Ovary (tissue), 7 donors: ENCODE measurements at regions not wholly inside any gene's neighbourhood (a gene's known extent, or its start where the extent isn't known, plus 50 kb on each side); places are given as distances from the start of the nearest gene placed in this dataset.

Source experiments
- DNase-seq, 5 donors: peaks; one replicate each; pipeline ENCODE4 v3.0.0-alpha.2; 2019 to 2020
- H3K27ac ChIP-seq, 2 donors: fragments of 200-600 bp; one replicate each; pipeline versions ENCODE4 v1.5.1 to v1.8.0; 2019 to 2022
- H3K27me3 ChIP-seq: fragments of 200-600 bp; one replicate; pipeline ENCODE4 v1.8.0; 2022
- H3K36me3 ChIP-seq: fragments of 200-600 bp; sonication (generic); one replicate; pipeline ENCODE4 v1.5.1; 2019
- H3K4me1 ChIP-seq: one replicate; pipeline ENCODE4 v1.8.1; 2013; ENCODE audit warnings: mild to moderate bottlenecking, moderate library complexity; ENCODE audit not compliant: insufficient read depth
- H3K4me3 ChIP-seq: fragments of 200-600 bp; sonication (generic); one replicate; pipeline ENCODE4 v1.5.1; 2017
- H3K9me3 ChIP-seq, 2 donors: fragments of 200-600 bp in 1 of 2; sonication (generic) in 1 of 2; one replicate each; pipeline versions ENCODE4 v1.5.1 to v1.8.1; 2013 to 2019; ENCODE audit warnings: mild to moderate bottlenecking in 1 of 2, moderate library complexity in 1 of 2
- CTCF ChIP-seq, 3 donors: fragments of 450-650 bp in 2 of 3; fragments of 200-600 bp in 1 of 3; IDR thresholded peaks; one replicate each; pipeline versions ENCODE4 v1.5.1 to v1.8.0; 2016 to 2022; ENCODE audit warnings: antibody characterized with exemption in 3 of 3, mild to moderate bottlenecking in 1 of 3
- EP300 ChIP-seq: sonication (generic); formaldehyde crosslinking; IDR thresholded peaks from one replicate; pipeline ENCODE4 v1.6.1; 2017; ENCODE audit warnings: antibody characterized with exemption
- POLR2A ChIP-seq: fragments of 450-650 bp; IDR thresholded peaks from one replicate; pipeline ENCODE4 v1.6.1; 2017; ENCODE audit warnings: antibody characterized with exemption, mild to moderate bottlenecking, moderate library complexity
- WGBS, 3 donors: extraction: QIAGEN DNeasy Blood & Tissue Kit in 1 of 3; methylation state at CpG; one replicate each; pipeline versions ENCODE4 v1.1.5 to v1.1.7; 2013 to 2017; 5-methylcytosine and 5-hydroxymethylcytosine counted together
- intact Hi-C, 4 donors: fragments of 100-400 bp; cut with DNase I; formaldehyde crosslinking; loops; one replicate each; pipeline versions ENCODE4 v1.11.0 to v1.15.1; 2022 to 2023
- donor health status: DM: no; HTN: no; CAD: no; lungs with moderate emphysema.
- donor health status: DM: no; HTN: no; CAD: no.
- donor health status: Bipolar disorder and iron deficiency.
- donor health status: DM: no; HTN: no; CAD: no.
- donor health status: DM: yes; HTN: yes; CAD: no.

DNA sequence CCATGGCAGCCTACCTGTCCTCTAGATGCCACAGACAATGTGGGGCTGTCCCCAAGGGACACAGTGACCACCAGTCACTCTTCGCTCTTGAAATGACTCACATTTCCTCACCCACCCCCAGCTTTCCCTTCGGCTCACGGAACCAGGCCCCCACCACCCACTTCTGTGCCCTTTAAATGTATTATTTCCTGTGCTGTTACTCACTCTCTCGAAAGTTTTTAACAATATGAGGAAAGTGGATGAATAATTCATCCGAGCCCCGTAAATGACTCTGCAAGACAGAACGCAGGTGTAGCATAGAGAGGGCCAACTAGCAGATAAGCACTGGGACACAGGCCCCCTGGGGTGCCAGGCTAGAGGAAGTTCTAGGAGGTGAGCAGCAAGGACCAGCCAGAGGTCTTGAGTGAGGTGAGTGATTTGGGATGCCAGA is 179.5 kb upstream of the TBL1X start:
- Histone ChIP-seq H3K36me3 (no peaks in the 10 kb centered on the region), H3K27me3 (no peaks in the 10 kb centered on the region), H3K4me1 (no peaks in the 10 kb centered on the region), H3K9me3 (no peaks in the 10 kb centered on the region), H3K4me3 (no peak overlapping the region), H3K27ac (no peak overlapping the region)
- no peak for DNase-seq
- TF ChIP-seq POLR2A (no peak), EP300 (no peak), CTCF (IDR thresholded peaks at IDR 0.05) (no peak)
- WGBS, 3 donors = 77 to 80% (median 79%) methylated on average over 7 of the region's 7 CpGs
- intact Hi-C loops = no loop called here

GRCh38 chrX:9286234-9286633 is 178.6 kb upstream of the TBL1X start:
- intact Hi-C loops = no loop called here
- no peak for TF ChIP-seq EP300
- TF ChIP-seq CTCF (IDR thresholded peaks at IDR 0.05) = no peak
- no peak for TF ChIP-seq POLR2A
- Histone ChIP-seq H3K27ac (no peak overlapping the region), H3K4me1 (no peaks in the 10 kb centered on the region), H3K9me3 (no peaks in the 10 kb centered on the region), H3K36me3 (no peaks in the 10 kb centered on the region), H3K4me3 (no peak overlapping the region), H3K27me3 (no peaks in the 10 kb centered on the region)
- 76 to 81% (median 78%) methylated on average over 3 of the region's 3 CpGs for WGBS, 3 donors
- no peak for DNase-seq

DNA sequence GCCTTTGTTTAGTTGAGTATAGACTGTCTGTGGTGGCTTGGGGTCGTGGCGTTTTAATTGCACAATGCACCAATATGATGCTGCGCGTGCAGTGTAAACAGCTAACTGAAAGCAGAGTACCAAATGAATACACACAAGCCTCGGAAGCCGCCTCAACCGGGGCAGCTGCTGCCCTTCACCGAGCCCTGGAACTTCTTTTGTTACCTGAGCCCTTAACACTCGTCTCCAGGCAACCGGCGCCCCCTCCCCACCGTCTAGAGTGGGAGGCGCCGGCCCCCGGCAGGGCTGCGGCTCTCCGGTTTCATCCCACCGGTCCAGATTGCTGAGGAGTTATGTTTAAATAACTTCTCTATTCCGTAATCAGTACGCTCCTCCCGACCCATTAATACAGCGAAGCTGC is 173.2 kb upstream of the TBL1X start:
- Histone ChIP-seq H3K27me3 (no peaks in the 10 kb centered on the region), H3K9me3 (no peaks in the 10 kb centered on the region), H3K4me3 (peak overlapping the region; percentile 22), H3K27ac (no peak overlapping the region), H3K36me3 (no peaks in the 10 kb centered on the region), H3K4me1 (no peaks in the 10 kb centered on the region)
- 3 to 12% (median 9%) methylated on average over 22 of the region's 22 CpGs for WGBS, 3 donors
- intact Hi-C loops = no loop called here
- DNase-seq = no peak
- TF ChIP-seq CTCF (IDR thresholded peaks at IDR 0.05) (no peak), EP300 (no peak), POLR2A (no peak)

DNA sequence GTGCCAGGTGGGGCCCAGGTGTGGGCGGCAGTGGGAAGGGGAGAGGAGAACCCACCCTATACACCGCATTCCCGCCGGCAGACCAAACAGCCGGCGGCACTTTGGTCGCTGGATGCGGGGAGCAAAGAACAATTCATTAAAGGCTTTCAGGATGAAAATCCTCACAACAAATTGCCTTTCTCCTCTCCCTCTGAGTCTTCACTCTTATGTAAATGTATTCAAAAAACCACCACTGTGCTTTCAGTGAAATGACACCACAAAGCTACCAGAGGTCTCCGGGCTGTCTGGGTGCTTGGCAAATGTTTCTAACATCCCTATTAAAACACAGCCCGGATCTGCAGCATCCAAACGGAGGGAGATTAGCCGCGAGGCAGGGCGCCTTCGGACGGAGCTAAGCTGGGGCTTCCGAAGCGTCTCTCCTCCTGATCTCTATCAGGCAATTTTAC is 171.8 kb upstream of the TBL1X start:
- no peak overlapping the region for H3K4me3 ChIP-seq
- intact Hi-C loops = no loop called here
- no peaks in the 10 kb centered on the region for H3K9me3 ChIP-seq
- no peak for DNase-seq
- H3K27me3 ChIP-seq = no peaks in the 10 kb centered on the region
- no peak overlapping the region for H3K27ac ChIP-seq
- WGBS, 3 donors = 40 to 45% (median 41%) methylated on average over 18 of the region's 18 CpGs
- no peak for TF ChIP-seq EP300
- no peak for TF ChIP-seq POLR2A
- TF ChIP-seq CTCF (IDR thresholded peaks at IDR 0.05) = no peak
- H3K4me1 ChIP-seq = no peaks in the 10 kb centered on the region
- H3K36me3 ChIP-seq = no peaks in the 10 kb centered on the region

DNA sequence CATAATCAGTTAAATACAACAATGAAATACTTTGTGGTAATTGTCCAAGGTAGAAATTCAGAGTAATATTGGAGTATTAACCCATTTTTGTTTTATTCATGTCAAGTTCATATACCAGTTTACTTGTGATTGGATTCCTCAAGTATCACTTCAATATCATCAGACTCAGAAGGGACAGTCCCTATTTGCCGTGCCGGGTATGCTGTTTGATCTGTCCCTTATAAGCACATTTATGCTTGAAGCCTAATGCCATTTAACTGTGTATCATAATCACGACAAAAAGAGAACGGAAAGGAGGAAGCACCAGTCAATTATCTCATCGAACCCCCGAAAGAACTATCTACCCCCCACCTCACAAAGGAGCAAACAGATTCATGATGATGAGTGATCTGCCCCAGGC is 171.0 kb upstream of the TBL1X start:
- Histone ChIP-seq H3K27me3 (no peaks in the 10 kb centered on the region), H3K4me1 (no peaks in the 10 kb centered on the region), H3K27ac (no peak overlapping the region), H3K9me3 (no peaks in the 10 kb centered on the region), H3K4me3 (no peak overlapping the region), H3K36me3 (no peaks in the 10 kb centered on the region)
- 55 to 57% (median 57%) methylated on average over 6 of the region's 6 CpGs for WGBS, 3 donors
- no peak for TF ChIP-seq POLR2A
- no peak for TF ChIP-seq CTCF (IDR thresholded peaks at IDR 0.05)
- TF ChIP-seq EP300 = no peak
- intact Hi-C loops = no loop called here
- DNase-seq = no peak
